IPS-18a (cell line): ENCODE measurements at regions not wholly inside any gene's neighbourhood (a gene's known extent, or its start where the extent isn't known, plus 50 kb on each side); places are given as distances from the start of the nearest gene placed in this dataset.
"Not testable (repeated sequence)": the region's sequence is repeated elsewhere in the genome, so short reads cannot be mapped to it uniquely, and the experiment has no call there.

Source experiments
- H3K27ac ChIP-seq: one replicate; pipeline ENCODE4 v1.5.1; 2013; ENCODE audit warnings: low read length
- H3K27me3 ChIP-seq: one replicate; pipeline ENCODE4 v1.6.1; 2013; ENCODE audit warnings: mild to moderate bottlenecking, low read length; ENCODE audit not compliant: control insufficient read depth, insufficient read depth
- H3K36me3 ChIP-seq: one replicate; pipeline ENCODE4 v1.6.1; 2013; ENCODE audit warnings: low read depth, low read length; ENCODE audit not compliant: control insufficient read depth
- H3K4me1 ChIP-seq: one replicate; pipeline ENCODE4 v1.6.1; 2013; ENCODE audit warnings: low read depth, low read length; ENCODE audit not compliant: control insufficient read depth
- H3K4me3 ChIP-seq: one replicate; pipeline ENCODE4 v1.5.1; 2013; ENCODE audit warnings: low read length
- H3K9ac ChIP-seq: one replicate; pipeline ENCODE4 v1.6.1; 2013; ENCODE audit warnings: mild to moderate bottlenecking, low read length, moderate library complexity
- H3K9me3 ChIP-seq: one replicate; pipeline ENCODE4 v1.6.1; 2013; ENCODE audit warnings: low read depth, low read length; ENCODE audit not compliant: control insufficient read depth

DNA sequence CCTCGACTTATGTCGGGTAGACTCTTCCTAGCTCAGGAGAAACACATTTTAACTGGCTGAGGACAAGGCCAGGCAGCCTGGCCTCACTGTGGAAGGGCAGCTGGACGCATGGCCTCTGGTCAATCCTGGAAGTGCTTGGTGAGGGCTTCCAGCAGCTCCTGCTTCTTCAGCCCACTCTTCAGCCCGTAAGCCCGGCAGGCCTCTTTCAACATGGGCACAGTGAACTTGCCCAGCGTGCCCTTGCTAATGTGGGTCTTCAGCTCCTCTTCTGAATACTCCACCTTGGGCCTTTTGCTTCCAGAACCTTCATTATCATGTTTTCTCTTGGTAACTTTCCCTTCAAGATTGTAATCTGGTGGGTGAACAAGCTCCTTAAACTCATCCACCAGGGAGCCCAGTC, 132.2 kb upstream of the MAMLD1 start:
- H3K36me3 ChIP-seq, H3K4me1 ChIP-seq, H3K27ac ChIP-seq, H3K27me3 ChIP-seq, H3K9ac ChIP-seq, H3K4me3 ChIP-seq: not testable (repeated sequence)
- peaks cover 14% of the 10 kb centered on the region for H3K9me3 ChIP-seq

DNA sequence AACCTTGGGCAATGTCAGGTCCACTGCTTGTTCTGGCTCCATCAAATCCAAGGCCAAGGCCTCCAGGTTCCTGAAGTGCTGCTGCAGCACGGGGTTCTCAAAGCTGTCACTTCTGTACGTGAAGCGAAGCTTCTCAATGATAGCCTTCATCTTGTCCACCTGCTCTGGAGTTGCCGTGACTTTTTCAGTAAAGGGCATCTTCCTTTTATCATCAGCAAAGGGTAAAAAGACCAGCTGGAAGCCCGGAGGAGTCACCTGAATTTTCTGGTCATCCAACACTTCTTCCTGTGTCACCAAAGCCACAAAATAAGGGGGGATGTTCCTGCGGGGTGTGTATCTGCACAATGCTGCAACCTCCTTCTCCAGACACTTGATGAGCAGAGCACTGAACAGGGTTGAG, 131.7 kb upstream of the MAMLD1 start:
- not testable (repeated sequence) for H3K4me3 ChIP-seq, H3K27me3 ChIP-seq, H3K4me1 ChIP-seq, H3K27ac ChIP-seq, H3K9ac ChIP-seq, H3K36me3 ChIP-seq
- H3K9me3 ChIP-seq = peaks cover 14% of the 10 kb centered on the region

DNA sequence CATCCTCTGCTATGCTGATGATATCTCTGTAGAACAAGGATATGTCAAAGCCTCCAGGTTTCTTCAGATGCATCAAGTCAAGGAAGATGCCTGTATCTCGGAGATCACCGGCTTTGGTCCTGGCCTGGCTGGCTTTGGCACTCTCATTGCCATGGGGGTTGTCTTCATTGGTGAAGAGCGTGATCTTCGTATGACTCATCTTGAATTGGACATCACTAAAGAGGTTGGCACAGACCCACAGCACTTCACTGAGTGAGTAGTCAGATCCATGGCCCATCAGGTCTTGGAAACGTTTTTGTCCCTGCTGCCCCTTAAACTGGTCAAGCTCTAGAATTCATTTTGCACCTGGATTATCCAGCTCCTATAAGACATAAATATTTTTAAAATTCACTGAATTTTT, 130.9 kb upstream of the MAMLD1 start:
- H3K36me3 ChIP-seq, H3K9ac ChIP-seq, H3K27ac ChIP-seq, H3K4me1 ChIP-seq, H3K27me3 ChIP-seq, H3K4me3 ChIP-seq: not testable (repeated sequence)
- H3K9me3 ChIP-seq = peaks cover 14% of the 10 kb centered on the region

DNA sequence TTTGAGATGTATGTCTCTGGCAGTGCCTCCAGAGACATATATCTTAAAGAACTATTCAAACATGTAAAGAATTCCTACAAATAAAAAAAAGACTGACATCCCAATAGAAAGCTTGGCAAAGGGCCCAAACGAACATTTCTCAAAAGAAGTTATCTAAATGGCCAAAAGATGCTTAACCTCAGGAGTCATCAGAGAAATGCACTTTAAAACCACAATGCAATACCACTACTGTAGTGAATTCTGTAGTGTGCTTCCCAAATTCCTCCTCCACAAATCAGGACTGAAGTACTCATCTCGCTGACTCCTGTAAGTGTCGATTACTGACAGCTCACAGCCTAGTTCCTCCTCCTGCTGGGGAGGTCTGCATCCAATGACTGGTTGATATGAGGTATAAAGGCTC, 129.0 kb upstream of the MAMLD1 start:
- Histone ChIP-seq H3K36me3 (no peaks in the 10 kb centered on the region), H3K9me3 (peaks cover 18% of the 10 kb centered on the region), H3K27ac (no peak overlapping the region), H3K9ac (no peak overlapping the region), H3K4me1 (no peaks in the 10 kb centered on the region), H3K4me3 (no peak overlapping the region), H3K27me3 (no peaks in the 10 kb centered on the region)

DNA sequence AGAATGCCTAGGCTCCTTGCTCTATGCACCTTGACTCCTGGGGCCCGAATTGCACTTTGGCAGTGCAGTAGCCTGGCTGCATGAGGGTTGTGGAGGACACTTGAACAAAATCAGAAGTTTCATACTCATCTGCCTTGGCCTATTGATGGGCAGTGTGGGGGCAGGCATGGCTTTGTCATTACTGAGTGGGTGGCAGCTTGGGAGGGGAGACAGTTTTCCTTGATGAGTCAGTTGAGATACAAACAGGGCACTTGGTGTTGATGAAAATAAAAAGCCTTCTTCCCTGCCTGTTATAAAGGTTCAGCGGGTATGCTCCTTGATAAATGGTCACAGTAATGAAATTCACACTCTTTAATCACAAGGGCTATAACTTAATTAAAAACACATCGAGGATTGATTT, 126.8 kb upstream of the MAMLD1 start:
- Histone ChIP-seq H3K4me1 (no peaks in the 10 kb centered on the region), H3K36me3 (no peaks in the 10 kb centered on the region), H3K27ac (no peak overlapping the region), H3K27me3 (no peaks in the 10 kb centered on the region), H3K9me3 (peaks cover 16% of the 10 kb centered on the region), H3K4me3 (no peak overlapping the region), H3K9ac (no peak overlapping the region)

DNA sequence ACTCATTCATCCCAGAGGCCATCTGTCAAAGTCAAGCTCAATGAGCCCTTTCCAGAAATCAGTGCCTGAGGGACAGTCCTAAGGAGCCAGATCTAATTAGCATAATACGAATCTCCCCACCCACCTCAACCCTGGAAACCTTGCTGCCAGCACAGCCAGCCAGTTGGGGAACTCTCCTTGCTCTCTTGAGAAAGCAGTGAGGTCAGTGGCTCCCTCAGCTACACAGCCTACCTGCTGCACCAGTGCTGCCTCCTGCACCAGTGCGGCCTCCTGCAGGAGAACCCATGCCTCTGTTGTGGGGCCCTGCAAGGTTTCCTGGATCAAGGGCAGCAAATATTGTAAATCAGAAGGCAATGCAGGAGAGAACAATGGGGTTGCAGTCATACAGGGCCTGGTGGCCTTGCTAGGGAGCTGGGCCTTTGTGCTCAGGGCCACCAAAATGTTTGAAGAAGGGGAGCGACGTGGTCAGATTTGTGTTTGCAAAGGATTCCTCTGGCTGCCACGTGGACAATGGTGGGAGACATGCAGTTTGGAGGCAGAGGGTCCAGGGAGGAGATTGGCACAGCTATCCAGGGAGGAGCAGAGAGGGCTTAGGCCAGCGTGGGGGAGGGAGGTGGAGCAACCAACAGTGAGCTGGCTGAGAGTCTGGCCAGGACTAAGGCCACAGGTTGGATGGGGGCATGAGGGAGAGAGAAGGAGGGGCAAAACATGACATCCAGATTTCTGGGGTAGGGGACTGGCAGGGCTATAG, 124.3 kb upstream of the MAMLD1 start:
- H3K27me3 ChIP-seq = no peaks in the 10 kb centered on the region
- H3K4me3 ChIP-seq = no peak overlapping the region
- no peaks in the 10 kb centered on the region for H3K36me3 ChIP-seq
- H3K9ac ChIP-seq = no peak overlapping the region
- no peak overlapping the region for H3K27ac ChIP-seq
- H3K9me3 ChIP-seq = peaks cover 13% of the 10 kb centered on the region
- H3K4me1 ChIP-seq = no peaks in the 10 kb centered on the region

DNA sequence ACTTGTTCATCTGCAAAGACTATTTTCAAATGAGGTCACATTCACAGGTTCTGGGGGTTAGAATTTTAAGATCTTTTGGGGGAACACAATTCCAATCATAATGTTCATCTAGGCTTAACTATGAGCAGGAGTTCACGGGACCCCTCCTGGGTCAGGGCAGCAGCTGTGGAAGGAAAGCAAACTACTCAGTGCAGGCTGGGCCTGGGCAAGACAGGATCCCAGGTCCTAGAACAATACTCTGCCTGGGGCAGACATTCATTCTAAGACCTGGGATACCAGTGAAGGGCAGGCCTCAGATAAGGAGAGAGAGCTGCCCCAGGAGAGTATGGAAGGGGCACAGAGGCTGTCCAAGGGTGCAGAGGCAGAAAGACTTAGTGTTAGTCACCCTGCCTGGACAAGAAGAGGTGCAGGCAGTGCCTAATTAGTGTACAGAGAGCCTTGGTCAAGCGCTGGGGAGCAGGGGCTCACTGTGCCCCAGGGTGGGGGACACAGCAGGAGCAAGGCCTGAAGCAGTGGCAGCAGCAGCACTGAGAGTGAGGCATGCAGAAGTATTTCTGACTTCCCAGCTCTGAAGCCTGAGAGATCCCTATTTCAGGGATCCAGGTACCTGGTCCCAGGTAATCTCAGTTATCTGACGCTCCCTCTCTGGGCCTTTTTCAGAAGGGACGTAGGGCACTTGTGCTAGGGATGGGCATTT, 123.0 kb upstream of the MAMLD1 start:
- Histone ChIP-seq H3K4me1 (no peaks in the 10 kb centered on the region), H3K9me3 (peaks cover 10% of the 10 kb centered on the region), H3K36me3 (no peaks in the 10 kb centered on the region), H3K4me3 (no peak overlapping the region), H3K9ac (no peak overlapping the region), H3K27ac (no peak overlapping the region), H3K27me3 (no peaks in the 10 kb centered on the region)

DNA sequence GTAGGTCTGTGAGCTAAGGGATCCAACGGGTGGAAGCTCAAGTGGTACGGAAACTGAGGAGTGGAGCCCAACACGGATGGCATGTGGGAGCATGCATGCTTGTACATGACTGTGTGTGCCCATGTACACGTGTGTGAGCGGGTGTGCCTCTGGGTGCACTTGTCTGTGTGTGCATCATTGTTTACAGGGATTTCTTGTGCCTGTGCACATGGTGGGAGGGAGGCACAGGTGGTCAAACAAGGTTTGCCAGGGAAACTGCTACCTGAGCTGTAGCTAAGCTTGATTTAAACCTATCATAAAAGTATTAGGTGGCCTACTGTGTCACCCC, 122.5 kb upstream of the MAMLD1 start:
- no peaks in the 10 kb centered on the region for H3K36me3 ChIP-seq
- H3K9me3 ChIP-seq = peaks cover 10% of the 10 kb centered on the region
- H3K9ac ChIP-seq = no peak overlapping the region
- no peaks in the 10 kb centered on the region for H3K27me3 ChIP-seq
- no peaks in the 10 kb centered on the region for H3K4me1 ChIP-seq
- H3K27ac ChIP-seq = no peak overlapping the region
- H3K4me3 ChIP-seq = no peak overlapping the region

DNA sequence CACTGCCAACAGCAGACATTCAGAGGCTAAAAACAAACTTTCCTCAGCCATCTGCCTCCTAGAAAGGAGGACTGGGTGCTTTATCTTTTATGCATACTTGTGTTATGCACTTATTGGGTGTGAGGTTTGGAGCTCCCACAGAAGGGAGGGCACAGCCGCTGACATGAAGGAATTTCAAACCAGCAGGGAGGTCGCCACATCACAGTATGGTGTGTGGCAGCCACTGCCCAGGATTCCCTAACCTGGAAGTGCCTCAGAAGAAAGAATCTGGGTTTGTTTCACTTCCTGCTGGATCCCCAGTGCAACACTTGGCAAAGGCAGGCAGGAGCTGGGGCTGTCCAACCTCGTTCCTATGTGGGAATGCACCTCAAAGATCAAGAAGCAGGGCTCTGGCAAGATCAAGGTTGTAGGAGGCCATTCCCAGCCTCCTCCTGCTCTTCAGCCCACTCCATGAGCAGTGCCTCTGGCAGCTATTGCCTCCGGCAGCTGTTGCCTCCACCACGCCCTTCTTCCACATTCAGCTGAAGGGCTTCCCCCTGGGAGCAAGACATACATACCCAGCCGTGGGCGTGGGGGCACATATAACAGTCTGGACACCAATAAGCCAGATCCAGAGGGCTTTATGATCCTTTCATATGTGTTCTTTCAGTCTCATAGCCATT, 109.0 kb upstream of the MAMLD1 start:
- Histone ChIP-seq H3K4me3 (no peak overlapping the region), H3K4me1 (no peaks in the 10 kb centered on the region), H3K27ac (no peak overlapping the region), H3K9ac (no peak overlapping the region), H3K27me3 (no peaks in the 10 kb centered on the region), H3K36me3 (no peaks in the 10 kb centered on the region), H3K9me3 (peaks cover 10% of the 10 kb centered on the region)

DNA sequence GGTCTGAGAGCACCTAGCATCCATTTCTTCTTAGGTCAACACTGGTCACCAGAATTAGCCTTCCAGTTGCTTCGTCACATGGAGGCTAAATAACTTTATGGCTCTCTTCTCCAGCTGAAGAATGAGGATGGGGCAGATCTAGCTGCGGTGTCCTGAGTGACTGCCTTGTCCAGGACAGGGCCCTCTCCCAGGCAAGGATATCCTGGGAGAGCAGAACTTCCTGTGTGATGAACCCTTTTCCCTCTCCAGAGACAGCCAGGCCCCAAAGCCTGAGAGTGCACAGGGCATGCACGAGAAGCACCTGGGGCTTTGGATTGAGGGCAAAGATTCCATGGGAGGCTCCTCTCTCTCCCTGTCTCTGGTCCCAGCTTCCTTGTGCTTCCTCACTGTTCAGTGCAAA, 108.2 kb upstream of the MAMLD1 start:
- H3K9ac ChIP-seq = no peak overlapping the region
- H3K4me3 ChIP-seq = no peak overlapping the region
- no peaks in the 10 kb centered on the region for H3K36me3 ChIP-seq
- no peaks in the 10 kb centered on the region for H3K4me1 ChIP-seq
- no peak overlapping the region for H3K27ac ChIP-seq
- peaks cover 10% of the 10 kb centered on the region for H3K9me3 ChIP-seq
- no peaks in the 10 kb centered on the region for H3K27me3 ChIP-seq

DNA sequence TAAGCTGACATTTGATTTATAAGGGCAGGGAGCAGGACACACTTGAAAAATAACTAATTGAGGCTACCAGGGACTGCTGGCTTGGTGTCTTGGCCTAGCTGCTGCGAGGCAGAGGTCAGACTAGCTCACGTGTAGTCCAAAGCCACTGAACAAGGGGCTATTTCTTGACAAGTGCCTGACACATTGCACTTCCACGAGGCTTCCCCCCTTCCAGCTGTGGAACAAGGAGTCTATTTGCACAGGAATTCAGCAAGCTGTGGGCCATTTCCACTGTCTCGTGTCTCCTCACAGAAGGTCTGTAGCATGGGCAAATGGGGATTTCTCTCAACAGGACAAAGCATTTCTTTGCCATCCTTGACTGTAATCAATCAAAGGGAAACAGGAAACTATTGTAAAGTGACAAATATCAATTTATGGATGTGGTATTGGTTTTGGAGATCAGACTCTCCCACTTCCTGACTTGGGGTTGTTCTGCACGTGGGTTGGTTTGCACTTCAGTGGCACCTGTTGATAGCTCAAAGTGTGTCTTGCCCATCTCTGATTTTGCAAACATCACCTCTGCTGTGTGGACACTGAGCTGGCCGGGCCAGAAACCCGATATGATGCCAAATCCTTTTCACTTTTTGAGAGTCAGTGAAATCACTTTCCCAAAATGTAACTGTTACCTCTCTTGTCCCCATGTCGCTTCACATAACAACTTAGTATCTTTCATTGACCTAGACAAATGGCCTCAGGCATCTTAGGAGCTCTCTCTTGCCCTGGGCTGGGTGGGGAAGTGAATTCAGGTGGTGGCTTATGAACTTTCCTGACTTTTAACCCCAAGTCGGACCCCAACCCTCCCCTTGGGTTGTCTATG, 107.4 kb upstream of the MAMLD1 start:
- H3K36me3 ChIP-seq = no peaks in the 10 kb centered on the region
- H3K4me3 ChIP-seq = no peak overlapping the region
- H3K4me1 ChIP-seq = no peaks in the 10 kb centered on the region
- no peak overlapping the region for H3K9ac ChIP-seq
- H3K27me3 ChIP-seq = no peaks in the 10 kb centered on the region
- H3K9me3 ChIP-seq = peaks cover 10% of the 10 kb centered on the region
- H3K27ac ChIP-seq = no peak overlapping the region
